ENCODE measurements at regions not wholly inside any gene's neighbourhood (a gene's known extent, or its start where the extent isn't known, plus 50 kb on each side); places are given as distances from the start of the nearest gene placed in this dataset.

DNA sequence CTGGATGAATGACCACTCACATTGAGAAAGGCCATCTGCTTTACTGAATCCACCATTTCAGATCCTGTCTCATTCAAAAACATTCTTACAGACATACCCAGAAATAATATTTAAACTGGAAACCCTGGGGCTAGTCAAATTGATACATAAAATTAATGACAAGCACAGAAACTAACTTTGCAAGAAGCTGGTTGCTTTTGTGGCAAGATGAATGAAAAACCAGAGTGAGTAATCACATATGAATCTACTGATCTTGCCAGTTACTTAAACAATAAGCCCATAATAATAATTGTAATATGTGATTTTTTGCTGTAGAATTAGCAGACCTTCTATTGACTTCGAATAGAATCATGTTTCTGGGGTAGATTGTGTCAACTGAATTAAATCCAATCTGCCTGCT lies 235.1 kb downstream of the PPARGC1A start:
- Mint-ChIP-seq H3K9me3 (peaks cover 0 to 3% of the 10 kb centered on the region in 2 experiments; a peak in 2 of 5 replicates), H3K36me3 (ENCODE audit: insufficient read depth in 1 of 3, low read depth in 3 of 3) (no peaks in the 10 kb centered on the region), H3K4me1 (no peaks in the 10 kb centered on the region), H3K27me3 (ENCODE audit: low read depth) (no peaks in the 10 kb centered on the region), H3K4me3 (no peak overlapping the region), H3K27ac (no peak overlapping the region)
- no peak overlapping the region for H3K4me2 ChIP-seq (ENCODE audit: insufficient read depth, insufficient read length, low read length)
- no peaks in the 10 kb centered on the region for H3K9me3 ChIP-seq (ENCODE audit: control insufficient read depth, low read depth, low read length)
- H3K79me1 ChIP-seq (ENCODE audit: insufficient read depth, low read depth, low read length, poor library complexity, severe bottlenecking), result no peaks in the 10 kb centered on the region
- H3K56ac ChIP-seq (ENCODE audit: insufficient read length, low read depth, low read length), result no peak overlapping the region
- H3K27me3 ChIP-seq (ENCODE audit: insufficient read depth, low read length), result no peaks in the 10 kb centered on the region
- no peak overlapping the region for H2BK120ac ChIP-seq (ENCODE audit: low read depth, low read length, poor library complexity, severe bottlenecking)
- H2BK15ac ChIP-seq (ENCODE audit: low read depth, low read length), result no peak overlapping the region
- no peak overlapping the region for H3K4ac ChIP-seq (ENCODE audit: low read depth, low read length)
- no peak overlapping the region for H2BK12ac ChIP-seq (ENCODE audit: insufficient read length, low read depth, low read length)
- no peak overlapping the region for H3K9ac ChIP-seq (ENCODE audit: extremely low read depth, insufficient read length, low read length)
- H3K27ac ChIP-seq (ENCODE audit: insufficient read length, low read depth, low read length), result no peak overlapping the region
- no peak overlapping the region for H3K18ac ChIP-seq (ENCODE audit: insufficient read length, low read depth, low read length)
- no peak for DNase-seq
- H2AK5ac ChIP-seq (ENCODE audit: insufficient read length, low read length), result no peak overlapping the region
- H3T11ph ChIP-seq (ENCODE audit: low read length), result no peak overlapping the region
- H3K23me2 ChIP-seq (ENCODE audit: insufficient read length, low read depth, low read length, poor library complexity, severe bottlenecking), result no peaks in the 10 kb centered on the region
- H2BK20ac ChIP-seq (ENCODE audit: low read depth, low read length, poor library complexity, severe bottlenecking), result no peak overlapping the region
- no peak overlapping the region for H2AFZ ChIP-seq (ENCODE audit: low read length)
- no peaks in the 10 kb centered on the region for H3K4me1 ChIP-seq (ENCODE audit: insufficient read depth, low read length)
- no peak overlapping the region for H3K23ac ChIP-seq (ENCODE audit: insufficient read length, low read depth, low read length)
- no peaks in the 10 kb centered on the region for H3K79me2 ChIP-seq (ENCODE audit: insufficient read depth, low read length)
- no peak overlapping the region for H3K14ac ChIP-seq (ENCODE audit: insufficient read depth, low read length)
- H4K20me1 ChIP-seq (ENCODE audit: control insufficient read depth, insufficient read depth, insufficient read length), result no peaks in the 10 kb centered on the region
- WGBS (ENCODE audit: extremely low coverage, insufficient read length, low lambda C conversion rate), result no CpG with 5 or more reads among the region's 1 CpG
- TF ChIP-seq, protein P1, sequence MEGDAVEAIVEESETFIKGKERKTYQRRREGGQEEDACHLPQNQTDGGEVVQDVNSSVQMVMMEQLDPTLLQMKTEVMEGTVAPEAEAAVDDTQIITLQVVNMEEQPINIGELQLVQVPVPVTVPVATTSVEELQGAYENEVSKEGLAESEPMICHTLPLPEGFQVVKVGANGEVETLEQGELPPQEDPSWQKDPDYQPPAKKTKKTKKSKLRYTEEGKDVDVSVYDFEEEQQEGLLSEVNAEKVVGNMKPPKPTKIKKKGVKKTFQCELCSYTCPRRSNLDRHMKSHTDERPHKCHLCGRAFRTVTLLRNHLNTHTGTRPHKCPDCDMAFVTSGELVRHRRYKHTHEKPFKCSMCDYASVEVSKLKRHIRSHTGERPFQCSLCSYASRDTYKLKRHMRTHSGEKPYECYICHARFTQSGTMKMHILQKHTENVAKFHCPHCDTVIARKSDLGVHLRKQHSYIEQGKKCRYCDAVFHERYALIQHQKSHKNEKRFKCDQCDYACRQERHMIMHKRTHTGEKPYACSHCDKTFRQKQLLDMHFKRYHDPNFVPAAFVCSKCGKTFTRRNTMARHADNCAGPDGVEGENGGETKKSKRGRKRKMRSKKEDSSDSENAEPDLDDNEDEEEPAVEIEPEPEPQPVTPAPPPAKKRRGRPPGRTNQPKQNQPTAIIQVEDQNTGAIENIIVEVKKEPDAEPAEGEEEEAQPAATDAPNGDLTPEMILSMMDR (conservative IDR thresholded peaks at IDR 0.05), result no peak
- H4K8ac ChIP-seq (replicated peaks; ENCODE audit: insufficient read length, low read depth, low read length), result no peak overlapping the region
- no peak overlapping the region for H4K91ac ChIP-seq (ENCODE audit: insufficient read length, low read depth, low read length)
- H4K5ac ChIP-seq (ENCODE audit: insufficient read length, low read depth, low read length), result no peak overlapping the region
- no peak overlapping the region for H2BK5ac ChIP-seq (ENCODE audit: insufficient read length, low read length)
